ENCODE measurements at regions not wholly inside any gene's neighbourhood (a gene's known extent, or its start where the extent isn't known, plus 50 kb on each side); places are given as distances from the start of the nearest gene placed in this dataset.

GRCh38 chr10:121130382-121130781 lies 279.2 kb downstream of the WDR11 start:
- Histone ChIP-seq H3K27ac (no peak overlapping the region), H3K27me3 (no peaks in the 10 kb centered on the region), H3K9me3 (no peaks in the 10 kb centered on the region), H3K4me1 (no peaks in the 10 kb centered on the region), H3K36me3 (no peaks in the 10 kb centered on the region), H3K4me3 (no peak overlapping the region)
- TF ChIP-seq CTCF (IDR thresholded peaks at IDR 0.05 in 4 of 5, conservative IDR thresholded peaks at IDR 0.05 in 1 of 5), result no peak
- no peak for TF ChIP-seq POLR2A (IDR thresholded peaks at IDR 0.05)
- DNase-seq (no peak), ATAC-seq (no peak)
- in situ Hi-C loops (cut with MboI; ENCODE audit: low sequenced_read_pairs in 4 of 4), result no loop called here
- intact Hi-C loops (cut with DNase I; ENCODE audit: low total_unique reads), result no loop called here

- Histone ChIP-seq H3K4me3 (no peak overlapping the region), H3K9me3 (no peaks in the 10 kb centered on the region), H3K27me3 (no peaks in the 10 kb centered on the region), H3K4me1 (no peaks in the 10 kb centered on the region), H3K36me3 (no peaks in the 10 kb centered on the region), H3K27ac (no peak overlapping the region)
- DNase-seq (no peak), ATAC-seq (no peak)
- in situ Hi-C loops (cut with MboI; ENCODE audit: low sequenced_read_pairs in 4 of 4) (no loop called here), intact Hi-C loops (cut with DNase I; ENCODE audit: low total_unique reads) (no loop called here)
- TF ChIP-seq CTCF (IDR thresholded peaks at IDR 0.05 in 4 of 5, conservative IDR thresholded peaks at IDR 0.05 in 1 of 5), result no peak
- TF ChIP-seq POLR2A (IDR thresholded peaks at IDR 0.05), result no peak
Measured at GRCh38 chr10:121131014-121131413, 279.9 kb downstream of the WDR11 start.

GRCh38 chr10:121131426-121132265 lies 280.5 kb downstream of the WDR11 start:
- no peaks in the 10 kb centered on the region for H3K4me1 ChIP-seq
- no peak for DNase-seq
- no peaks in the 10 kb centered on the region for H3K27me3 ChIP-seq
- TF ChIP-seq POLR2A (IDR thresholded peaks at IDR 0.05) (no peak), CTCF (IDR thresholded peaks at IDR 0.05 in 4 of 5, conservative IDR thresholded peaks at IDR 0.05 in 1 of 5) (no peak)
- in situ Hi-C loops (cut with MboI; ENCODE audit: low sequenced_read_pairs in 4 of 4), result no loop called here
- no peak overlapping the region for H3K4me3 ChIP-seq
- H3K27ac ChIP-seq, result no peak overlapping the region
- H3K9me3 ChIP-seq, result no peaks in the 10 kb centered on the region
- intact Hi-C loops (cut with DNase I; ENCODE audit: low total_unique reads), result no loop called here
- no peak for ATAC-seq
- no peaks in the 10 kb centered on the region for H3K36me3 ChIP-seq

- Histone ChIP-seq H3K4me1 (no peaks in the 10 kb centered on the region), H3K9me3 (no peaks in the 10 kb centered on the region), H3K4me3 (no peak overlapping the region), H3K27me3 (no peaks in the 10 kb centered on the region), H3K27ac (no peak overlapping the region), H3K36me3 (no peaks in the 10 kb centered on the region)
- in situ Hi-C loops (cut with MboI; ENCODE audit: low sequenced_read_pairs in 4 of 4) (no loop called here), intact Hi-C loops (cut with DNase I; ENCODE audit: low total_unique reads) (no loop called here)
- TF ChIP-seq POLR2A (IDR thresholded peaks at IDR 0.05) (no peak), CTCF (IDR thresholded peaks at IDR 0.05 in 4 of 5, conservative IDR thresholded peaks at IDR 0.05 in 1 of 5) (no peak)
- DNase-seq (no peak), ATAC-seq (no peak)
Measured at GRCh38 chr10:121132273-121132672, 281.1 kb downstream of the WDR11 start.

GRCh38 chr10:121133901-121134300 lies 282.7 kb downstream of the WDR11 start:
- no peak for DNase-seq
- in situ Hi-C loops (cut with MboI; ENCODE audit: low sequenced_read_pairs in 4 of 4), result no loop called here
- Histone ChIP-seq H3K9me3 (no peaks in the 10 kb centered on the region), H3K36me3 (no peaks in the 10 kb centered on the region), H3K4me3 (no peak overlapping the region), H3K4me1 (no peaks in the 10 kb centered on the region), H3K27ac (no peak overlapping the region), H3K27me3 (no peaks in the 10 kb centered on the region)
- intact Hi-C loops (cut with DNase I; ENCODE audit: low total_unique reads), result no loop called here
- TF ChIP-seq CTCF (IDR thresholded peaks at IDR 0.05 in 4 of 5, conservative IDR thresholded peaks at IDR 0.05 in 1 of 5) (no peak), POLR2A (IDR thresholded peaks at IDR 0.05) (no peak)
- no peak for ATAC-seq

Data from gastrocnemius medialis (tissue), 4 donors.